ENCODE measurements at regions not wholly inside any gene's neighbourhood (a gene's known extent, or its start where the extent isn't known, plus 50 kb on each side); places are given as distances from the start of the nearest gene placed in this dataset.

DNA sequence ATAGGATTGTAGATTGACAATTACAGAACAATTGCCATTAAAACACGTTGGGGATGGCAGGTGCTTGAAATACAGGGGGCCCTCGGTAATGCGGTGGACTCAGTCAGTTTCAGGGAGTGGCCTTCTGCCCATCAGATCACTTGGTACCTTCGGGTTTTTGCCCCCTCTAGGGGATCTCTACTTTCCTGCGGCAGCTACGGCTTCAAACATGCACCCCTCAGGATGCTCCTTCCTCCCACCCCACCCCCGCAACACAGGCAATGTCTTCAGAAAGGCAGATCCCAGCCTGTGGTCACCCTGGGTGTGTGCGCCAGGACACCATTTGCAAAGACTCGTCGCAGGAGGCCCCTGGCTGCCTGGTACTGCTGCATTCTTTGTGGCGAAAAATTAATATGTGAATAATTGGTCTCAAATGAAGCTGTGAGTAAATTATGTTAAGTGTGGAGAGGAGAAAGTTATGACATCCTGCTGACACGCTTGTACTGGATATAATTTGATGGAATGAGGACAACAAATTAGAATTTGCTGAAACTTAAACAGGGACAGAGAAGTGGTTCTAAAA lies 431.0 kb upstream of the MKI67 start:
- no peak for DNase-seq (ENCODE audit: low read depth)

DNA sequence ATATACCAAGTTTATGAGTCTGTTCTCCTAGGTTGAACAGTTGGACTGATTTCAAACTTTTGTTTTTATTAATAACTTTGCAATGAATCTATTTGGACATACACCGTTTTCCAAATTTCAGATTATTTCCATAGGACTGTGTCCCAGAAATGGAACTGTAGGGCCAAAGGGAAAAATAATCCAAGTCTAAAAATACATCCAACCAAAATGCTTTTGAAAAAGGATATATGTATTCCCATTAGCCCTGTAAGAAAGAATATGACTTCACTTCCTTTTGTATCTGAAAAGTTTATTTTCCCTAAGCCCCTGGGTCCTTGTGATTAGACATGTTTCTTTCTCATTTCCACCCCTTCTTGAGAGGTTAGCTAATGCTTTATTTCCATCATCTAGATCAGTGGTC lies 434.2 kb upstream of the MKI67 start:
- no peak for DNase-seq (ENCODE audit: low read depth)

GRCh38 chr10:128560993-128561392 lies 434.8 kb upstream of the MKI67 start:
- no peak for DNase-seq (ENCODE audit: low read depth)

- DNase-seq (ENCODE audit: low read depth) = no peak
Measured at GRCh38 chr10:128563387-128563786, 437.2 kb upstream of the MKI67 start.

- DNase-seq (ENCODE audit: low read depth) = no peak
Measured at GRCh38 chr10:128563904-128564303, 437.7 kb upstream of the MKI67 start.

DNA sequence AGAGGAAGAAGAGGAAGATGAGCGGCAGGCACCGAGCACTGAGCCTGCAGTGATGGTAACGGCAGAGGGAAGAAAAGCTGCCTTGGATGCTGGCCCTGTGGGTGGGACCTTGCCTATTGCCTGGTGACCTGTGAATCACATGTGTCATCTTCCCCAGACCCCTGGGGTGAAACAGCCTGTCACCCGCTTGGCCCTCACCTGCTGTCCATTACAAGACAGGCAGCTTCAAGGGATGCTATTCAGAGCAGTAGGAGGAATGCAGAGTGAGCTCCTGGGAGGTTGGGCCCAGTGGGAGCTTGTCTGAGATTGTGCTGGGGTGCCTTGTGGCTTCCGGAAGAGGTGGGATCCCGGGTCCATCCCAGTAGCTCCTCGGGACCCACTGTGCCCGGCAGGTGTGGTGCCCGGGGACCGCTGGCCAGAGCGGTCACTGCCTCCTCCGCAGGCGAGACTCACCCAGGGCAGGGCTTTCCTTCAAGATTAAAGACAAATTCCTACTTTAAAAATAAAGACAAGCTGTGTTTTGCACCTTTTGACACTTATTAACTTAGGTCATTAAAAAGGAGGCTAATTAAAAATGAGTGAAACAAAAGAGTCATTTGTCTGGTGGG lies 440.2 kb upstream of the MKI67 start:
- no peak for DNase-seq (ENCODE audit: low read depth)

DNA sequence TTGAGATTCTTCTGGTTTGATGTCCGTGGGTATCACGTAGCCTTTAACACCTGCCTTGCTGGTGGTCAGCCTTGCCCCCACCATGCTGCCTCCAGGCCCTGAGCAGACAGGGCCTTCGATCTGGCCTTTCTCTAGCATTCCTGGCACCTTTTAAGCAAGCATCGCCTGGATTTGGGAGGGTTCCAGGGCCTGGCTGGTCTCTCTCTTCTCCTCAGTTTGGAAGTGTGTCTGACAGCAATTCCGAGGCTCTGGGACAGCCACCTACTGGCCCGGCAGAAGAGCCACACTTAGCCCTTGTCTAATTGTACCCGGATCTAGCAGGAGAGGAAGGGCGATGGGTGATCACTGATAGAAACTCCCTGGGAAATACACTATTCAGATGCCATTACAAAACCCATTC lies 441.3 kb upstream of the MKI67 start:
- no peak for DNase-seq (ENCODE audit: low read depth)

DNA sequence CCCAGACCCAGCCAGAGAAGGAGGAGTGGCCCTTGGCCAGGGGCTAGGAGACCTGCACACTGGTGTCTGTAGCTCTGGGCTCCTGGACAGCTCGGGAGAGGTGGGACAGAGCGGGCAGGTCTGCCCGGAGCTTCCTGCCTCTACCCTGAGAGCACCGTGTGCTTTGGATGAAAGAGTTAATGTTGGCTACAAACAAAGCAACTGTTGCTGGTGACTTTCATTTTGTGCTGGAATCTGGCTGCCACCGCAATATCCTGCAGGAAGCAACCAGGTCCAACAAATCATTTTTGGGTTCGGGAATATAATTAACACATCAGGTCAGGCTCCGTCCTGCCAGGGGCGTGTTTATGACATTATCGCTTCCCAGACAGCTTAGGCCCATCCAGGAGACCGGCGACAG lies 441.8 kb upstream of the MKI67 start:
- DNase-seq (ENCODE audit: low read depth) = no peak

DNA sequence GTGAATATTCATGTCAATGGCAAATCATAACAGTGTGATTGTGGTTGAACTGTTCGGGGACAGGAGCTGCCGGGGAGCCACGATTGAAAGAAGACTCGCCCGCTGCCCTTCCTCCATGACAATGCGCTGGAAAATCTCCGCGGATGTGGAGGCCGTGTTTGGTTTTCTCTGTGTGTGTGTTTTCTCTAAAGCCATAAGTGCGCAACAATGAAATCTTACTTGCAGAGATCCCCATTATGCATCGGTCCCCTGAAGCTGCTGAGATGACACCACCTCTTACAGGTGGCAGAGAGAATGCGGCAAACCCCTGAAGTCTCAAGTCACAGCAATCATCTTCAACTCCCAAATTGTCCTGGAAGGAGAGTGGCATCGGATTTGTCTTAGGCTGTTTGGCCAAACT lies 442.3 kb upstream of the MKI67 start:
- no peak for DNase-seq (ENCODE audit: low read depth)

DNA sequence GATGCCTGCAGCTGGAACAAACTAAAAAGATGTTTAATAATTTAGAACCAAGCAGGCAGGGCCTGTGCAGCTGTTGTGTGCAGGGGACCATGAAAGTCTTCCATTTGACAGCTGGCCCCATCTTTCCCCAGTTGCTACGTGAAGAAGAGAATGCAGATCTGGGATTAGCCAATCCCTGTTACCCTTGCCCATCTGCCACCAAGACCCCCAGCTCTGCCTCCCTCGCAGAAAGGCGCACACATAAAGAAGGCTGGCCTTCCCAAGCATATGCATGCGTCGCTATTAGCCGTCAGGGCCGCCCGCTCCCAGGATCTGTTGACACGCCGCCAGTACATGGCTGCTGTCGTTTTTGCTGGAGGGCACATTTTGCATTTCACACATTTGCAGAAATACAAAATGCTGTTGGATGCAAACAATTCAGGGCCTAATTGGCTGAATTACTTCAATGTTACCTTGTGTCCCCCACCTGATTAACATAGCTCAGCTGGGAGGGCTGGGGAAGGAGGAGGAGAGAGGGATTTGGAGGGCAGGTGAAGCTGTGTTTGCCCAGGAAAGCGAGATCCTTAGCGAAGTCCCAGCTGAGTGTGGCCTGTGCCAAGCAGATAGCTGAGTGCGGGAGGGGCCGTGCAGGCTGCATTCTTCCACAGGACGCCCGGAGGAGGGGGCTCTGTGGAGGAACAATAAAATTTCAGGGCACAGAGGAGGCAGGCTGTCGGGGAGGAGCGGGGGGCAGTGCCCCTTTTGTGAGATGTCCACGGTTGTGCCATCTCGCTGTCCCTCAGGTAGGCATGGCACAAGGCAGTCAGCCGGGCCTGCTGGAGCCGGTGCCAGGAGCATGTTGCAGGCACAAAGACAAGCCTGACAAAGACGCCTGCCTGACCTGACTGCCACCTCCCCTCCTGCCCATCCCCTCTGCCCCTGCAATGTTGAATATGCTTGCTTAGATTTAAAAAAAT lies 443.0 kb upstream of the MKI67 start:
- DNase-seq (ENCODE audit: low read depth) = no peak

DNA sequence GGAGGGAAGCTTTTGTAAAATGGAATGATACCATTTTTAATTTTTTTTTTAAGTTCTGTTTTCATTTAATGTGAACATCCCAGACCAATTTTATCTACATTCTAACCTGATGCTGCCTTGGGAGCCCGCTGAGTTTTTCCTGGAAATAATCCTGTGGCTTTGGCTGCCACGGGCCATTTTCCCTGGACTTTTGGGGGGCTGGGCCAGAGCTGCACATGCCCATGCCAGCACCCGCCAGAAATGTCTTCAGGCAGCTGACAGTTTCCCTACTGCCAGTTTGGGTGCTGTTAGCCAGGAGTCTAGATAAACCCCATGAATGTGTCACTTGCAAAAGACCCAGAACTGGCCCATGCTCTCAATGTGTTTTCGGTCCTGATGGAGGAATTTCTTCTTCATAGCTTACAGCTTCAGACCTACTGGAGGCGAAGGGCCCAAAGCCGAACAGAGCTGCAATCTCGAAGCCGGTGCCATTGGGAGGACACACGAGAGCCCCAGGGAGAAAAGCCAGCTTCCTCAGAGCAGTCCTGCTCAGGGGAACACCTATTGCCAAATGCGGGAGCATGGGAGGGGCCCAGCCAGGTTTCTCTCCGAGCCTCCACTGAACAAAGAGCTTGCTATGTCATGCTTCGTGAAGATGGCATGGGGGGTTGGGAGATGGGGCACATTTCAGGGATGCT lies 444.2 kb upstream of the MKI67 start:
- no peak for DNase-seq (ENCODE audit: low read depth)

GRCh38 chr10:128571071-128571470 lies 444.8 kb upstream of the MKI67 start:
- no peak for DNase-seq (ENCODE audit: low read depth)

- DNase-seq (ENCODE audit: low read depth) = no peak
Measured at GRCh38 chr10:128571745-128572144, 445.5 kb upstream of the MKI67 start.

DNA sequence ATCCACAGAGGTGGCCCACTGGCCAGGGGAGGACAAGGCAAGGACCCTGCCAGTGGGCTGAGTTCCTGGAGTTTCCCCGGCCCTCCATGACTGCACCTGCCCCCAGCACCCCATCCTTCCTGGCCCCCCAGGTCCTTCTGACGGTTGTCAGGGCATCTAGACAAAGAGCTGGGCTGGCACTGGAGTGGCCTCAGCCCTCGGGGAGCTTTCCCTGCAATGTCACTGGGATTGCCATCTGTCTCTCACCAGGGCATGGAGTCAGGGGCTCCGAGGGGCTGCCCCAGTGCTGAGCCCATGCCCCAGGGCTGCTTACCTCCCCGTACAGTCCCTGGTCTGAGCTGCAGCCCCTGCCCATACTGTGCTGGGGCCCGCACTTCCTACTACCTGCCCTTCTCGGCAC lies 446.5 kb upstream of the MKI67 start:
- no peak for DNase-seq (ENCODE audit: low read depth)

DNA sequence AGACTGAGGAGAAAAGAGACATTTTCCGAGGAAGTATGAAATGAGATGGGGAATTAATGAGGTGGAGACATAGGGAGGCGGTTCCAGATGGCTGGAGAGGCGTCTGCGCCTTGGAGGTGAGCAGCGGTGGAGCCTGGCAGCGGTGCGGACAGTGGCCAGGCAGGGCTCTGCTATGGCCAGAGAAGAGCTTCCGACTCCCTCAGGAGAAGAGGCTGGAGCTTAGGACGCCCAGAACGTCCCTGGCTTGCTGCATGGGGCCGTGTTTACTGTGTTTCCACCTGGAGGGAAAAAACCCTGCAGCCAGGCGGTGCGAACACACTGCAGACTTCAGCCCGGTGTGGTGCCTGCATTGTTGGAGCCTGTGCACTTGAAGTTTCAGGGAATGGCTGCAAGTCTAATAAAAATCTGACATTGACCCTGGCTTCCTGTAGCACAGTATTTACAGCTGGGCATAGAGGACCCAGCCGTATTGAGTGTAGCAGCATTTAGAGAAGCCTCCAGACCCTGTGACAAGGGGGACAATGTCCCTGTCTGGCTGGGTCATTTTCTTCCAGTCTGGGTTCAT lies 447.1 kb upstream of the MKI67 start:
- DNase-seq (ENCODE audit: low read depth) = no peak

- DNase-seq (ENCODE audit: low read depth) = no peak
Measured at GRCh38 chr10:128573986-128574385, 447.8 kb upstream of the MKI67 start.

DNA sequence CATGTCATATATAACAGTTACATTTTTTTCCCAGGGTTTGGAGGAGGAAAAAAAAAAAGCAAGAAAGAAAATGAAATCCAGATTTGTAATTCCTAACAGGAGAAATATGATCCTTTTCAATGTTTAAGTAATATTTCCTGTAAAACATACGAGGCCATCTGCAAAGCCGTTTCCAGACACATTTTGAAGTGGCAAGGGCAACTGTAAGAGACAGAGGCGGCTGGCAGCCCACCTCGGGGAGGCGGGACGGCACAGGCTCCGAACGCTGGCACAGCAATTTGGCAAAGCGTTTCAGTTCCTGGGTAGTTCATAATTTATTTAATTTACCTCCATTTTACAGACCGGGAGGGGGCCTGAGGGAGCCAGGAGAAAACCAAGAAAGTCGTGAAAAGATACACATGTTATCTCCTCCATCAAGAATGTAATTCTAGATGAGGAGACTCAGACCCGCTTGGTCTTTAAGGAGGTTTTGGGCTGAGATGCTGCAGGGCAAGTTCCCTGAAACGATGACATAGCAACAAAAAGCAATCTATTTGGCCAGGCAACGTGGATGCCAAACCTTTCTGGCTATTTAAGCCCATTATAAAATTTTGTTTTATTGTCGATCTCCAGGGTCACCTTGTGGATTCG lies 448.5 kb upstream of the MKI67 start:
- no peak for DNase-seq (ENCODE audit: low read depth)

DNA sequence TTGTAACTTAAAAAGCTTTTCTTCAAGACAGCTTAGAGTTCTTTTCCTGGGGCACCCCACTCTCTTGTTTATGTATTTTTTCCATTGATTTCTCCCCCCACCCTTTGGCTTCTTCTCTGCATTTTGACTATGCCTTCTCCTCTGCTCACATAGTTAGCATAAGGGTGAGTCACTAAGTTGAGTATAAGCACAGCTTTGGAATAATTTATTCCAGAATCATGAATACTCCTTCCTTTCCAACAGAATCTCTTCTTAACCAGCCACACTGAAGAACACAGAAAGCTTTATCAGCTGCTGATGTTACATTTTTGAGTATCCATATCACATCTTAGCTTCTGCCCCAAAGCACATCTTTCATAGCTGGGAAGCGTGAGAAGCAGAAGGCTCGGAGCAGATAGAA lies 449.5 kb upstream of the MKI67 start:
- DNase-seq (ENCODE audit: low read depth) = no peak

DNA sequence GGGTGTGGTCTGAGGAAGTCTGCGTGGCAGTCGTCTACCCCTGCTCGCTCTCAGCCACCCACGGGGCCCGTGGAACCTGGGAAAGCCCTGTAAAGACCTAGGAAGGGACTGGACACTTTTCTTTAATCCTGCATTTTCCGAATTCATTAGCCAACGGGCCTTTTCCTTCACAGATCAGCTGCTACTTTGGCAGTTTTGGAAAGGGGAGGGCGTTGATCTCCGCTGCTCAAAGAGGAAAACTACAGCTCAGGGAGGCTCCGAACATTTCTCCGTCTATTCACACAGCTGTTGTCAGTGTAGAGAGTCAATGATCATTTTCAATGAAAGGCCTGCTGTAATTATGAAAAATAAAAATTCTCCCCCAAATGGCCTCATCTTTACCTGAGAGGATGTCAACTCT lies 450.1 kb upstream of the MKI67 start:
- DNase-seq (ENCODE audit: low read depth) = no peak

GRCh38 chr10:128576943-128577670 lies 450.9 kb upstream of the MKI67 start:
- DNase-seq (ENCODE audit: low read depth) = no peak
